KMS-11 (cell line): ENCODE measurements at regions not wholly inside any gene's neighbourhood (a gene's known extent, or its start where the extent isn't known, plus 50 kb on each side); places are given as distances from the start of the nearest gene placed in this dataset.

Experiments
- H2AFZ ChIP-seq: fragments of 200-600 bp; sonication (generic); 2 replicates; pipeline ENCODE4 v1.6.1; 2016; ENCODE audit warnings: antibody characterized with exemption, mixed run types, low read depth
- H3K27ac ChIP-seq: fragments of 200-600 bp; sonication (generic); 2 replicates; pipeline ENCODE4 v1.6.1; 2016; ENCODE audit warnings: mild to moderate bottlenecking, mixed run types
- H3K27me3 ChIP-seq: fragments of 200-600 bp; sonication (generic); 2 replicates; pipeline ENCODE4 v1.6.1; 2017; ENCODE audit warnings: mild to moderate bottlenecking, low read depth, mixed run types, moderate library complexity; ENCODE audit not compliant: insufficient read depth
- H3K36me3 ChIP-seq: fragments of 200-600 bp; sonication (generic); 2 replicates; pipeline ENCODE4 v1.6.1; 2017; ENCODE audit warnings: mild to moderate bottlenecking, mixed run types; ENCODE audit not compliant: insufficient read depth
- H3K4me1 ChIP-seq: fragments of 200-600 bp; sonication (generic); 2 replicates; pipeline ENCODE4 v1.6.1; 2016; ENCODE audit warnings: mild to moderate bottlenecking, low read depth, mixed run types; ENCODE audit not compliant: poor library complexity, severe bottlenecking
- H3K4me2 ChIP-seq: fragments of 200-600 bp; sonication (generic); 2 replicates; pipeline ENCODE4 v1.7.0; 2016; ENCODE audit warnings: mild to moderate bottlenecking, mixed run types
- H3K4me3 ChIP-seq: fragments of 200-600 bp; sonication (generic); IDR thresholded peaks from 2 replicates; pipeline ENCODE4 v1.6.1; 2017; ENCODE audit warnings: low read depth, low read length, mixed read lengths; ENCODE audit not compliant: insufficient read depth
- H3K79me2 ChIP-seq: fragments of 200-600 bp; sonication (generic); 2 replicates; pipeline ENCODE4 v1.6.1; 2016; ENCODE audit warnings: low read depth, mixed run types; ENCODE audit not compliant: insufficient read depth
- H3K9ac ChIP-seq: fragments of 200-600 bp; sonication (generic); 2 replicates; pipeline ENCODE4 v1.6.1; 2016; ENCODE audit warnings: mild to moderate bottlenecking, mixed run types
- H4K20me1 ChIP-seq: fragments of 200-600 bp; sonication (generic); 2 replicates; pipeline ENCODE4 v1.6.1; 2016; ENCODE audit warnings: mild to moderate bottlenecking, mixed run types; ENCODE audit not compliant: insufficient read depth
- CTCF ChIP-seq: fragments of 200-600 bp; sonication (generic); conservative IDR thresholded peaks from 2 replicates; pipeline ENCODE4 v1.6.1; 2017; ENCODE audit warnings: low read depth, mild to moderate bottlenecking, antibody characterized with exemption, low read length, moderate library complexity, mixed read lengths

- Histone ChIP-seq H3K4me3 (no peak overlapping the region), H3K9ac (no peak overlapping the region), H3K4me1 (no peaks in the 10 kb centered on the region), H3K27ac (no peak overlapping the region), H2AFZ (no peak overlapping the region), H3K27me3 (no peaks in the 10 kb centered on the region), H3K4me2 (no peak overlapping the region), H3K36me3 (no peaks in the 10 kb centered on the region), H3K79me2 (no peaks in the 10 kb centered on the region), H4K20me1 (no peaks in the 10 kb centered on the region)
- TF ChIP-seq CTCF: no peak
These were observed 506.9 kb upstream of the NAALADL2 start for GRCh38 chr3:174352227-174352626.

GRCh38 chr3:174355505-174355904 is 503.6 kb upstream of the NAALADL2 start:
- Histone ChIP-seq H2AFZ (no peak overlapping the region), H3K36me3 (no peaks in the 10 kb centered on the region)
- 0 out of 2 replicates have a peak, but pooled peaks have one; percentile 17 for TF ChIP-seq CTCF

GRCh38 chr3:174356596-174356995 is 502.5 kb upstream of the NAALADL2 start:
- no peak overlapping the region for H2AFZ ChIP-seq
- no peaks in the 10 kb centered on the region for H3K79me2 ChIP-seq
- H3K27me3 ChIP-seq: no peaks in the 10 kb centered on the region
- H3K9ac ChIP-seq: no peak overlapping the region
- H3K4me3 ChIP-seq: no peak overlapping the region
- no peaks in the 10 kb centered on the region for H4K20me1 ChIP-seq
- TF ChIP-seq CTCF: no peak
- H3K4me2 ChIP-seq: no peak overlapping the region
- H3K4me1 ChIP-seq: no peaks in the 10 kb centered on the region
- H3K36me3 ChIP-seq: no peaks in the 10 kb centered on the region
- H3K27ac ChIP-seq: no peak overlapping the region

More at GRCh38 chr3:174355505-174355904, 503.6 kb upstream of the NAALADL2 start:
- H3K27me3 ChIP-seq: no peaks in the 10 kb centered on the region
- H3K4me1 ChIP-seq: no peaks in the 10 kb centered on the region
- no peaks in the 10 kb centered on the region for H4K20me1 ChIP-seq
- no peak overlapping the region for H3K9ac ChIP-seq
- no peak overlapping the region for H3K27ac ChIP-seq
- no peaks in the 10 kb centered on the region for H3K79me2 ChIP-seq
- H3K4me2 ChIP-seq: no peak overlapping the region
- H3K4me3 ChIP-seq: no peak overlapping the region

- Histone ChIP-seq H3K4me3 (no peak overlapping the region), H3K27me3 (no peaks in the 10 kb centered on the region), H2AFZ (no peak overlapping the region), H3K27ac (no peak overlapping the region), H4K20me1 (no peaks in the 10 kb centered on the region), H3K9ac (no peak overlapping the region), H3K36me3 (no peaks in the 10 kb centered on the region), H3K4me1 (no peaks in the 10 kb centered on the region), H3K4me2 (no peak overlapping the region), H3K79me2 (no peaks in the 10 kb centered on the region)
- no peak for TF ChIP-seq CTCF
These were observed 500.9 kb upstream of the NAALADL2 start for GRCh38 chr3:174358252-174358651.

- no peaks in the 10 kb centered on the region for H4K20me1 ChIP-seq
- no peak overlapping the region for H3K4me2 ChIP-seq
- H3K36me3 ChIP-seq: no peaks in the 10 kb centered on the region
- no peaks in the 10 kb centered on the region for H3K79me2 ChIP-seq
- H2AFZ ChIP-seq: no peak overlapping the region
- no peak overlapping the region for H3K9ac ChIP-seq
- no peaks in the 10 kb centered on the region for H3K27me3 ChIP-seq
- H3K4me3 ChIP-seq: no peak overlapping the region
- TF ChIP-seq CTCF: no peak
- H3K4me1 ChIP-seq: no peaks in the 10 kb centered on the region
- H3K27ac ChIP-seq: no peak overlapping the region
These were observed 496.6 kb upstream of the NAALADL2 start for GRCh38 chr3:174362556-174362955.
